Sigmoid colon (tissue), 4 donors: ENCODE measurements at regions not wholly inside any gene's neighbourhood (a gene's known extent, or its start where the extent isn't known, plus 50 kb on each side); places are given as distances from the start of the nearest gene placed in this dataset.

Experiments used
- CTCF ChIP-seq, 4 experiments: fragments of 450-650 bp in 3 of 4; fragments of 200-600 bp in 1 of 4; IDR thresholded peaks; one replicate each; pipeline ENCODE4 v1.5.1; 2016 to 2019; ENCODE audit warnings: antibody characterized with exemption in 4 of 4, mild to moderate bottlenecking in 3 of 4, moderate library complexity in 2 of 4
- EP300 ChIP-seq, 4 donors: sonication (generic); formaldehyde crosslinking; IDR thresholded peaks; one replicate each; pipeline ENCODE4 v1.6.1; 2017; ENCODE audit warnings: antibody characterized with exemption in 4 of 4
- POLR2A ChIP-seq, 2 donors: fragments of 450-650 bp; IDR thresholded peaks; one replicate each; pipeline ENCODE4 v1.6.1; 2016; ENCODE audit warnings: antibody characterized with exemption in 2 of 2, mild to moderate bottlenecking in 2 of 2, moderate library complexity in 2 of 2
- POLR2AphosphoS5 ChIP-seq, 4 donors: sonication (generic); formaldehyde crosslinking; IDR thresholded peaks; one replicate each; pipeline ENCODE4 v1.6.1; 2017; ENCODE audit warnings: antibody characterized with exemption in 4 of 4

GRCh38 chr11:38667359-38667758, 2069.3 kb upstream of the RAG2 start:
- TF ChIP-seq POLR2A (IDR thresholded peaks at IDR 0.05) (no peak), CTCF (IDR thresholded peaks at IDR 0.05) (no peak), EP300 (IDR thresholded peaks at IDR 0.05) (no peak), POLR2AphosphoS5 (IDR thresholded peaks at IDR 0.05) (no peak)
